WERI-Rb-1 (cell line): ENCODE measurements at regions not wholly inside any gene's neighbourhood (a gene's known extent, or its start where the extent isn't known, plus 50 kb on each side); places are given as distances from the start of the nearest gene placed in this dataset.

Source experiments
- DNase-seq: peaks from one replicate; pipeline ENCODE4 v3.0.0-alpha.2; 2020
- H3K27ac ChIP-seq: fragments of 250-450 bp; sonication (Bioruptor Pico); 2 replicates; pipeline ENCODE4 v1.5.1; 2020; ENCODE audit warnings: mild to moderate bottlenecking, moderate library complexity
- H3K27me3 ChIP-seq: fragments of 250-450 bp; sonication (Bioruptor Pico); 2 replicates; pipeline ENCODE4 v1.5.1; 2021; ENCODE audit warnings: mild to moderate bottlenecking, low read depth, moderate library complexity; ENCODE audit not compliant: insufficient read depth, severe bottlenecking
- H3K36me3 ChIP-seq: fragments of 250-450 bp; sonication (Bioruptor Pico); 2 replicates; pipeline ENCODE4 v1.5.1; 2020; ENCODE audit warnings: mild to moderate bottlenecking, moderate library complexity
- H3K4me3 ChIP-seq: 2 replicates; pipeline ENCODE4 v1.5.1; 2011; ENCODE audit warnings: low read depth, mild to moderate bottlenecking, control low read depth, low read length
- H3K9me3 ChIP-seq: fragments of 250-450 bp; sonication (Bioruptor Pico); 2 replicates; pipeline ENCODE4 v1.5.1; 2021; ENCODE audit warnings: mild to moderate bottlenecking, moderate library complexity; ENCODE audit not compliant: severe bottlenecking
- TF ChIP-seq, protein P1 (sequence below): IDR thresholded peaks from 2 replicates; pipeline ENCODE4 v1.5.1; 2011; ENCODE audit warnings: low read depth, mild to moderate bottlenecking, control low read depth, inconsistent platforms, low read length

DNA sequence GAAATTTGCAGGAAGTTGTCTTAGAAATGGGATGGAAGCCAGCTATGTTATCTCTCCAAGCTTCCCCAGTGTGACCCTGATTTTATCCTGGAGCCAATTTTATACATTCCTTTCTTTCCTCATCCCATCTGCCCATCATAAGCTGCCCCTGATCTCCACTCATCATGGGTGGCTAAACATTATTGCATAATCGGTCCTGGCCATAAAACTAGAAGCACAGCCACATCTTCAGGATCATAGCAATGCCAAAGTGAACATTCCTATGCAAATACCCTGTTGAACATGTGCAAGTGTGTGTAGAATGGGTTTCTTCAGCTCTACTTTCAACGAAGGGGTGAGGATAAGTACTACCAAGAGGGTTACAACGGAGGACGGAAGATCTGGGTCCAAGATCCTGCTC lies 50.6 kb upstream of the COG2 start:
- no peak for DNase-seq
- no peak overlapping the region for H3K4me3 ChIP-seq
- TF ChIP-seq, protein P1, sequence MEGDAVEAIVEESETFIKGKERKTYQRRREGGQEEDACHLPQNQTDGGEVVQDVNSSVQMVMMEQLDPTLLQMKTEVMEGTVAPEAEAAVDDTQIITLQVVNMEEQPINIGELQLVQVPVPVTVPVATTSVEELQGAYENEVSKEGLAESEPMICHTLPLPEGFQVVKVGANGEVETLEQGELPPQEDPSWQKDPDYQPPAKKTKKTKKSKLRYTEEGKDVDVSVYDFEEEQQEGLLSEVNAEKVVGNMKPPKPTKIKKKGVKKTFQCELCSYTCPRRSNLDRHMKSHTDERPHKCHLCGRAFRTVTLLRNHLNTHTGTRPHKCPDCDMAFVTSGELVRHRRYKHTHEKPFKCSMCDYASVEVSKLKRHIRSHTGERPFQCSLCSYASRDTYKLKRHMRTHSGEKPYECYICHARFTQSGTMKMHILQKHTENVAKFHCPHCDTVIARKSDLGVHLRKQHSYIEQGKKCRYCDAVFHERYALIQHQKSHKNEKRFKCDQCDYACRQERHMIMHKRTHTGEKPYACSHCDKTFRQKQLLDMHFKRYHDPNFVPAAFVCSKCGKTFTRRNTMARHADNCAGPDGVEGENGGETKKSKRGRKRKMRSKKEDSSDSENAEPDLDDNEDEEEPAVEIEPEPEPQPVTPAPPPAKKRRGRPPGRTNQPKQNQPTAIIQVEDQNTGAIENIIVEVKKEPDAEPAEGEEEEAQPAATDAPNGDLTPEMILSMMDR, result no peak
- H3K36me3 ChIP-seq, result no peaks in the 10 kb centered on the region
- H3K9me3 ChIP-seq, result no peaks in the 10 kb centered on the region
- no peaks in the 10 kb centered on the region for H3K27me3 ChIP-seq
- no peak overlapping the region for H3K27ac ChIP-seq

DNA sequence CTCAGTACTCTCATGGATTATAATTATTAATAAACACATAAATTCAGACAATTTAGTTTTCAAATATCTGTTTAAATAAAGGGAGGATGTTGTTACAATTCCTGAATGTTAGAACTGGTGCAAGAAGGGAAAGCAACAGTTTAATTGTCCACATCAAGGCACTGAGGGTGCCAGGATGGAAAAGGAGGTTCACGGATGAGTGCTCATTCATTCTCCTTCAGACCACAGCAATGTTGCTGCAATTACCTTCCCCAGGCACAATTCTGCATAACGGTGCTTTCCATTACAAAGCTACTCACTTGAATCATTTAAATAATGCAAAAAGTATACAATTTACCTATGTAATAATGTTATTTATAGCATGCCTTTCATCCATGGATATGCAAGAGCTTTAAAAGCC lies 52.3 kb upstream of the COG2 start:
- Histone ChIP-seq H3K27ac (no peak overlapping the region), H3K36me3 (no peaks in the 10 kb centered on the region), H3K27me3 (no peaks in the 10 kb centered on the region), H3K9me3 (peaks cover 3% of the 10 kb centered on the region), H3K4me3 (no peak overlapping the region)
- TF ChIP-seq, protein P1, result no peak
- DNase-seq, result no peak

DNA sequence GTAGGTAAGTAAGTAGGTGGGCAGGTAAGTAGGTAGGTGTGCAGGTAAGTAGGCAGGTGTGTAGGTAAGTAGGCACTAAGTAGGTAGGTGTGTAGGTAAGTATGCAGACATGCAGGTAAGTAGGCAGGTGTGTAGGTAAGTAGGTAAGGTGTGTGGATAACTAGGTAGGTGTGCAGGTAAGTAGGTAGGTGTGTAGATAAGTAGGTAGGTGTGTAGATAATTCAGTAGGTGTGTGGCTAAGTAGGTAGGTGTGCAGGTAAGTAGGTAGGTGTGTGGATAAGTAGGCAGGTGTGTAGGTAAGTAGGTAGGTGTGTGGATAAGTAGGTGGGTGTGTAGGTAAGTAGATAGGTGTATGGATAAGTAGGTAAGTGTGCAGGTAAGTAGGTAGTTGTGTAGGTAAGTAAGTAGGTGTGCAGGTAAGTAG lies 53.9 kb upstream of the COG2 start:
- H3K27me3 ChIP-seq, result no peaks in the 10 kb centered on the region
- no peak overlapping the region for H3K27ac ChIP-seq
- DNase-seq, result no peak
- no peaks in the 10 kb centered on the region for H3K36me3 ChIP-seq
- no peak overlapping the region for H3K4me3 ChIP-seq
- TF ChIP-seq, protein P1, result no peak
- peaks cover 3% of the 10 kb centered on the region for H3K9me3 ChIP-seq

DNA sequence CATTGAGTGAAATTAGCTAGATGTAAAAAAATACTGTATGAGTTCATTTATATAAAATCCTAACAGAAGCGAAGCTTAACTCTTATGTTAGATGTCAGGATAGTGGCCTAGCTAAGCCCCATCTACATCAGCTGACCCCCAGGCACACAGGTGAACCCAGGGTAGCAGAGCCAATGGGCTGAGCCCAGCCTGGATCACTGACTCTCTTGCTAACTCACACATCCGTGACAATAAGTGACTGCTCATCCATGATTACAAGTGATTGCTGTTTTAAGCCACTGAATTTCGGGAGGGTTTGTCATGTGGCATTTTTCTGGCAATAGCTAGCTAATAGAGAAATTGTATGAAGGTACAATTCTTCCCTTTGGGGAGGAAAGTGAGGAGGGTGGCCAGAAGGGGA lies 55.2 kb upstream of the COG2 start:
- H3K27me3 ChIP-seq, result no peaks in the 10 kb centered on the region
- H3K27ac ChIP-seq, result no peak overlapping the region
- TF ChIP-seq, protein P1, result no peak
- no peaks in the 10 kb centered on the region for H3K36me3 ChIP-seq
- DNase-seq, result no peak
- H3K9me3 ChIP-seq, result peaks cover 3% of the 10 kb centered on the region
- no peak overlapping the region for H3K4me3 ChIP-seq

DNA sequence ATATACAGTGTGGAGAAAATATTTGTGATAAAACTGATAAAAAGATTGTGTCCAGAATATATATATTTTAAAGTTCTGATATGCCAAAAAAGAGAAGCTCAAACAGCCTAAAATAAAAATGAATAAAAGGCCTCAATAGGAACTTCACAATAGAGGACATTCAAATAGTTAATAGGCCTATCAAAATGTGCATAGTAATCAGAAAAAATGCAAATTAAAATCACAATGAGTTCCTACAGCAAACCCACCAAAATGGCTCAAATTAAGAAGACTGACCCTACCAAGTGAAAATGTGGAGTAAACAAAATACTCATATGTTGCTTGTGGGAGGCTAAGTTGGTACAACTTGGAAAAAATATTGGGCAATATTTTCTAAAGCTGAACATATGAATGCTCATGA lies 57.6 kb upstream of the COG2 start:
- H3K27me3 ChIP-seq, result no peaks in the 10 kb centered on the region
- no peak overlapping the region for H3K27ac ChIP-seq
- peaks cover 3% of the 10 kb centered on the region for H3K9me3 ChIP-seq
- no peak for DNase-seq
- no peaks in the 10 kb centered on the region for H3K36me3 ChIP-seq
- TF ChIP-seq, protein P1, result no peak
- H3K4me3 ChIP-seq, result no peak overlapping the region

DNA sequence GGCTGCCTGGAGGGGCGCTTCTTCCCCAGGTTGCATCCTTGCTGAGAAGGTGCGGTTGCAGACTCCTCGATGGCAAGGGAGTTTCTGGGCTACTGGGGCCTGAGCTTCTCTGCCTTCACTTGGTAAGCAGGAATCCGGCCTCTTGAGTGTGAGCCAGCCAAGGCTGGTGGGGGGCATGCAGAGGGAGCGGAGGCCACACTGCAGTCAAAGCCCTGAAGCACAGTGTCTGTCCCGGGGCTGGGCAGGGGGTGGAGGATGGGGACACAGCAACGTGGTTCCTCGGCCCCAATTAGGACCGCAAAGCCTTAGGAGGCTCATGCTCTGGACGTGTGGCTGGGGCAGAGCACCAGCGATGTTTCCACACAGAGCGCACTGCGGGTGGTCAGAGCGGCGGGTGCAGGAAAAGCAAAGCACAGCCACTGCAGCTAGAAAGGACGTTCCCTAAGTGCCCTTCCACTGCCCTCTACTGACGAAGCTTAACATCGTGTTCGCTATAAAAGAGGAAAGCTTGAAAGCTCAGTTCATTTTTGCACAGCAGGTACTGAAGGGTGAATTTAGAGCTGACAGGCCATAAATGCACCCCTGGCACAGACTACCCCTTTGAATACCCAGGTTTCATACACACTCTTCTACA lies 60.7 kb upstream of the COG2 start:
- Histone ChIP-seq H3K4me3 (no peak overlapping the region), H3K9me3 (peaks cover 3% of the 10 kb centered on the region), H3K36me3 (no peaks in the 10 kb centered on the region), H3K27ac (no peak overlapping the region), H3K27me3 (no peaks in the 10 kb centered on the region)
- no peak for DNase-seq
- TF ChIP-seq, protein P1, result peak; percentile 52
